Dendritic cell treated with granulocyte-macrophage colony-stimulating factor and Interleukin-4, amounts not matched to agents 40 ng/mL and 50 ng/mL, for 4 days (primary cell): ENCODE measurements at regions not wholly inside any gene's neighbourhood (a gene's known extent, or its start where the extent isn't known, plus 50 kb on each side); places are given as distances from the start of the nearest gene placed in this dataset.
A peak's percentile ranks its signal among the peaks of the same experiment; 100 is the strongest.
"Not testable (repeated sequence)": the region's sequence is repeated elsewhere in the genome, so short reads cannot be mapped to it uniquely, and the experiment has no call there.

Experiments used
- H3K27ac Mint-ChIP-seq: one replicate; pipeline ENCODE4 v1.8.0; 2022; ENCODE audit warnings: mild to moderate bottlenecking, mixed read lengths
- H3K27me3 Mint-ChIP-seq: one replicate; pipeline ENCODE4 v1.8.0; 2022; ENCODE audit warnings: mild to moderate bottlenecking, mixed read lengths
- H3K36me3 Mint-ChIP-seq: one replicate; pipeline ENCODE4 v1.8.0; 2022; ENCODE audit warnings: low read depth, mixed read lengths
- H3K4me1 Mint-ChIP-seq: one replicate; pipeline ENCODE4 v1.8.0; 2022; ENCODE audit warnings: low read depth, mixed read lengths
- H3K4me3 Mint-ChIP-seq: one replicate; pipeline ENCODE4 v1.8.0; 2022; ENCODE audit warnings: mild to moderate bottlenecking, moderate library complexity, mixed read lengths
- H3K9me3 Mint-ChIP-seq: one replicate; pipeline ENCODE4 v1.8.0; 2022; ENCODE audit warnings: mixed read lengths
- intact Hi-C: fragments of 100-400 bp; cut with micrococcal nuclease; formaldehyde crosslinking; loops from one replicate; pipeline ENCODE4 v1.15.0; 2022

DNA sequence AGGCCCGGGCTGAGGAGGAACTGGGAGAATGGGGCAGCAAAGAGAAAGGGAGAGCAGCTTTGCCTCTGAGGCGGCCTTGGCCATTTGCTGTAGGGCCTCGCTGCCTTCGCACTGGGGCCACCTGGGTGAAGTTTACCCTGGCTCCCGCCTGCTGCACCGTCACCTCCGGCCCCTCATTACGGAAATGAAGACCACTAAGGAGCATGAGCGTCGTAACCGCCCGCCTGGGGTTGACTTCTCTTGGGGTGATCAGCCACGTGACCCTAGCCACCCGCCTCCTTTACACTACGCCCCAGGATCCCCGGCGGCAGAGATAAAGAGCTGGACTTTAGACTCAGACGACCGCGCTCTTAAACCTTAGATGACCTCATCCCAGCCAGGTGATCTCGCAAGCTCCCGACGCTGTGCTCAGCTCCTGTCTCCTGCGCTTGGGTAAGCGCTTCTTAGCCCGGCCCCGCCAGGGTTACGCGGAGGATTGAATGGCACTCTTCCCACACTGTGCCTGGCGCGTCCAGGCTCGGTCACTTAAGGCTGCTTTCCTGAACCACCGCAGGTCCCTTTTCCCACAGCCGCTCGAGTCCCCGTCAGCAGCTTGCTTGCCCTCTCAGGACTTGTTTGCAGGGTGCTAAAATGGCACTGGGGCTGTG is 107.9 kb upstream of the LARP1 start:
- Mint-ChIP-seq H3K9me3 (peaks cover 14% of the 10 kb centered on the region), H3K27ac (peak overlapping the region; percentile 19), H3K4me3 (peak overlapping the region; percentile 79), H3K4me1 (peaks cover 26% of the 10 kb centered on the region), H3K27me3 (peaks cover 32% of the 10 kb centered on the region), H3K36me3 (no peaks in the 10 kb centered on the region)
- intact Hi-C loops, result loop anchor here (10.0 kb wide), 2 partner anchors 182 to 358 kb away; no protein-coding TSS in a partner anchor

DNA sequence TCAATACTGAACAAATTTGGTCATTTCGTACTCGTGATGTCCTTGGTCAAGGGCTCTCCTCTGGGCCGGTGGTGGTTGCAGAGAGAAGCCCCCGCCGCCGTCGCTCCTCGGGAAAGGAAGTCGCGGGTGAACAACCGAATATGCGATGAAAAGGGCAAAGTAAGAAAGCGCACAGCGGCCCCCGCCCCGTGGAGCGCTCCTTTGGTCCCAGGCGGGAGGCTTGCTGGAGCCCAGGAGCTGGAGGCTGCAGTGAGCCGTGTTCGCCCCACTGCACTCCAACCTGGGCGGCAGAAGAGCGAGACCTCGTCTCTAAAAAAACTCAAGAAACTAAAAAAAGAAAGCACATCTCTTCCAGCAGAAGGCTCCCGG is 108.4 kb upstream of the LARP1 start:
- Mint-ChIP-seq H3K4me3 (peak overlapping the region; percentile 79), H3K27me3 (peaks cover 32% of the 10 kb centered on the region), H3K36me3 (no peaks in the 10 kb centered on the region), H3K27ac (peak overlapping the region; percentile 19), H3K4me1 (peaks cover 26% of the 10 kb centered on the region), H3K9me3 (peaks cover 14% of the 10 kb centered on the region)
- intact Hi-C loops, result loop anchor here (10.0 kb wide), 2 partner anchors 182 to 358 kb away; no protein-coding TSS in a partner anchor

DNA sequence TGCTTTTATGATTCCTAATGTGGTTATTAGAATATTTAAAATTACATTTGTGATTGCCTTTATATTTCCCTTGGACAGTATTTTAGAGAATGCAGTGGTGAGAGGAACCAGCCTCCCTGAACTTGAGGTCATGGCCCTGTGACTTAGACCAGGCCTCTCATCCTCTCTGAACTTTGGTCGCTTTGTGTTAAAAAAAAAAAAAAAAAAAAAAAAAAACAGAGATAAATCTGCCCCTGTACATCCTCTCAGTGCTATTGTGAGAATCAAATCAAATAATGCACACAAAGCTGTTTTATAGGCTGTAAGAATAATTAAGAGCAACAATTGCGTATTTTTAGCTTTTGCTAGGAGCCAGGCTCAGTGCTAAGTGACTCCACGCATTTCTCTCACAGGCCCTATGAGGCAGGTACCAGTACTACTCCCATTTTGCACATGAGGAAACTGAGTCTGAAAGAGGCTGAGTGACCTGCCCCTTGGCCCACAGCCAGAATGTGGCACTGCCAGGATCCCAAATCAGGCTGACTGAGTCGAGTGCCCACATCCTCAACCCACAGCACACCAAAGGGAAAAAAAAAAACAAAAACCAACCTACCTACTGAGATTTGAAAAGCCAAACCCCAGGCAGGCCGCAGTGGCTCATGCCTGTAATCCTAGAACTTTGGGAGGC is 110.3 kb upstream of the LARP1 start:
- peaks cover 14% of the 10 kb centered on the region for H3K9me3 Mint-ChIP-seq
- intact Hi-C loops, result loop anchor here (10.0 kb wide), 2 partner anchors 180 to 360 kb away; no protein-coding TSS in a partner anchor
- H3K4me1 Mint-ChIP-seq, result peaks cover 26% of the 10 kb centered on the region
- peaks cover 35% of the 10 kb centered on the region for H3K27me3 Mint-ChIP-seq
- no peak overlapping the region for H3K4me3 Mint-ChIP-seq
- no peak overlapping the region for H3K27ac Mint-ChIP-seq
- no peaks in the 10 kb centered on the region for H3K36me3 Mint-ChIP-seq

DNA sequence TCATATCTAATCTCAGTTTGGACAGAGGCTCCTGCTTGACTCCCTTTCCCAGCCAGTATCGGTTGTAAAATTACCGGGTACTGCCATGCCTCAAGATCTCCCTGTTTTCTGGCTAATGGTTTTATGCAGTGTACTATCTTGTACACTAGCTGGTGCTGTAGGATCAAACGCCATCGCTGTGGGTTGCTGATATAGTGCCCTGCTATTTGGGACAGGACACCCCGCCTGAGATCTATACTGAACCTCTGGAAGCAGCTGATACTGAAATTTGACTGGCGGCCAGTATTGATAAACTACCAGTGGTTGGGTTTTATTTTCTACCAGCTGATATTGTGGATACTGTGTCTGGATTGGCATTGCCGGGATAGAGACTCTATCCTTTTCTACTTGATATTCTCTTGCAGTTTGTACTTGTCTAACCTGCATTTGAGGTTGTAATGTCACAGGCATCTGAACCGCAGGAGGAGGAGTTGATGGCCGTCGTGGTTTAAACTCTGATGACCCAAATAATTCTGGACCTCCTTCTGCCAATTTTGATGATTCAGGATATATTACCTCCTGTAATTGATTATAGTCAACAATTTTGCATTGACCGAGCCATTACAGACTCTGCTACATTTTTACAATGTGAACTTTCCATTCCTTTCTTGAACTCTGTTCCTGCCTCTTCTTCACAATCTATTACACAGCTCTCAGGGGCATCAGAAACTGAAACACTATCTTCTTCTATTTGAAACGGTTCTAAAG is 112.5 kb upstream of the LARP1 start:
- H3K36me3 Mint-ChIP-seq, result no peaks in the 10 kb centered on the region
- peaks cover 30% of the 10 kb centered on the region for H3K27me3 Mint-ChIP-seq
- intact Hi-C loops, result loop anchor here (10.0 kb wide), 2 partner anchors 178 to 362 kb away; no protein-coding TSS in a partner anchor
- no peak overlapping the region for H3K4me3 Mint-ChIP-seq
- H3K4me1 Mint-ChIP-seq, result peaks cover 13% of the 10 kb centered on the region
- no peak overlapping the region for H3K27ac Mint-ChIP-seq
- H3K9me3 Mint-ChIP-seq, result peaks cover 14% of the 10 kb centered on the region

DNA sequence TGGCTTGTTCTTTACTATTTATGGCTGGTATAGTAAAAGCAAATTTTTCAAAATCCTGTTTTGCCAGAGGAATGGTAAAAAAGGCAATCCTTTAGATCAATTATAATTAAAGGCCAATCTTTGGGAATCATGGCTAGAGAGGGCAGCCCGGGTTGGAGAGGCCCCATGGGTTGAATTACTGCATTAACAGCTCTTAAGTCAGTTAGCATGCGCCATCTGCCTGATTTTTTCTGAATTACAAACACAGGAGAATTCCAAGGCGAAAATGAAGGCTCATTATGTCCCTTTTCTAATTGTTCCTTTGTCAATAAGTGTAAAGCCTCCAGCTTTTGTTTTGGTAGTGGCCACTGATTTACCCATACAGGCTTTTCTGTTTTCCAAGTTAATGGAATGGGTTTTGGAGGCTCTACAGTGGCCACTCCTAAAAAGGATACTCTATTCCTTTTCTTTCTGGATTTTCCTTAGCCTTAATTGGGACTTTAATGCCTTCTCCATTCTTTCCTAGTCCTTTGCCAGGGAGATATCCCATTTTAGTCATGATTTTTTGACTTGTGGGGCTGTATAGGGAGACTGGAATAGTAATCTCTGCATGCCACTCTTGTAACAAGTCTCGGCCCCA is 114.9 kb upstream of the LARP1 start:
- not testable (repeated sequence) for H3K27ac Mint-ChIP-seq, H3K4me1 Mint-ChIP-seq, H3K36me3 Mint-ChIP-seq, H3K4me3 Mint-ChIP-seq
- Mint-ChIP-seq H3K27me3 (peaks cover 13% of the 10 kb centered on the region), H3K9me3 (peaks cover 14% of the 10 kb centered on the region)
- intact Hi-C loops, result loop anchor here (2.0 to 10.0 kb wide), 3 partner anchors 176 to 666 kb away; no protein-coding TSS in a partner anchor

DNA sequence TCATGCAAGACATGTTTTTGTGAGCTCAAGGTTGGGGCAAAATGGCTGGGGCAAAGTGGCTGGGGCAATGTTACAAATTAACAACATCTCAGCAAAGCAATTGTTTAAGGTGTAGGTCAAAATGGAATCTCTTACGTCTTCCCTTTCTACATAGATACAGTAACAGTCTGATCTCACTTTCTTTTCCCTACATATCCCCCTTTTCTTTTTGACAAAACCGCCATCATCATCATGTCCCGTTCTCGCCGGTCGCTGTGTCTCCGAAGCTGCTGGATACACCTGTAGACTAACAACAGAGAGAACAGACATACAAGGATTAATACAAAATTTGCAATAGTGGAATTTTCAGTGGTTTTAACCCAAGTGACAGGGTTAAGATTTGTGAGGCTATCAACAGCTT is 118.4 kb upstream of the LARP1 start:
- H3K27ac Mint-ChIP-seq, H3K36me3 Mint-ChIP-seq, H3K9me3 Mint-ChIP-seq, H3K4me3 Mint-ChIP-seq, intact Hi-C loops, H3K4me1 Mint-ChIP-seq, H3K27me3 Mint-ChIP-seq: not testable (repeated sequence)

DNA sequence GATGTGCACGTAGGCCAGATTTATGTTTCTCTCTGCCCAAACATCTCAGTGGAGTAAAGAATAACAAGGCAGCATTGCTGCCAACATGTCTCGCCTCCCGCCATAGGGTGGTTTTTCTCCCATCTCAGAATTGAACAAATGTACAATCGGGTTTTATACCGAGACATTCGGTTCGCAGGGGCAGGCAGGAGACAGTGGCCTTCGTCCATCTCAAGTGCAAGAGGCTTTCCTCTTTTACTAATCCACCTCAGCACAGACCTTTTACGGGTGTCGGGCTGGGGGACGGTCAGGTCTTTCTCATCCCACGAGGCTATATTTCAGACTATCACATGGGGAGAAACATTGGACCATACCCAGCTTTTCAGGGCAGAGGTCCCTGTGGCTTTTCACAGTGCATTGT is 118.9 kb upstream of the LARP1 start:
- H3K27ac Mint-ChIP-seq, intact Hi-C loops, H3K9me3 Mint-ChIP-seq, H3K4me3 Mint-ChIP-seq, H3K4me1 Mint-ChIP-seq, H3K27me3 Mint-ChIP-seq, H3K36me3 Mint-ChIP-seq: not testable (repeated sequence)

DNA sequence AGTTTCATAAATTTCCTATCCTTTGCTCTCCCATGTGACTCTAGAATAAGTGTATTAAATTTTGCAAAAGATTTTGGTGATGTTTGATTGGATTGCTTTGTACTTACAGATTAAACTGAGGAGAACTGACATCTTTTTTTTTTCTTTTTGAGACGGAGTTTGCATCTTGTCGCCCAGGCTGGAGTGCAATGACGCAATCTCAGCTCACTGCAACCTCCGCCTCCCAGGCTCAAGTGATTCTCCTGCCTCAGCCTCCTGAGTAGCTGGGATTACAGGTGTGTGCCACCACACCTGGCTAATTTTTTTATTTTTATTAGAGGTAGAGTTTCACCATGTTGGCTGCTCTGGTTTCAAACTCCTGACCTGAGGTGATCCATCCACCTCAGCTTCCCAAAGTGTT is 121.4 kb upstream of the LARP1 start:
- H3K9me3 Mint-ChIP-seq, H3K4me3 Mint-ChIP-seq, H3K27ac Mint-ChIP-seq, H3K36me3 Mint-ChIP-seq, H3K4me1 Mint-ChIP-seq, H3K27me3 Mint-ChIP-seq, intact Hi-C loops: not testable (repeated sequence)

DNA sequence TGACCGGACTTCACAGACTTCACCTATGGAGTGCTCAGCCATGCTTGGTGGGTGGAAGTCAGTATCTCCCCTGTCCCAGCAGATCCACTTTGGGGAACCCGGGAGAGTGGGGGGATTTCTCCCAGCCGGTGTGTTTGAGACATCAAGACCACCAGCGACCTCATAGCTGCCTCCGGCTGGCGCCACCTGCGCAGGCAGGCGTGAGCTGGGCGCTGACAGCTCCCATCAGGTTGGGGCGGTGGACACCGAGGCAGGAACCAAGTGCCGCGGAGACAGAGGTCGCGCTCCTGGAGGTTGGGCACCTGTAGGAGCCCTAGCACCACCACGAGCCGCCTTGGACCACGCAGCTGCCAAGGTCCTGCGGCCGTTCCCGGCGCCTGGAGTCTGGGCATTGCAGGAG is 124.0 kb upstream of the LARP1 start:
- Mint-ChIP-seq H3K9me3 (no peaks in the 10 kb centered on the region), H3K4me3 (no peak overlapping the region), H3K27ac (no peak overlapping the region), H3K27me3 (peaks cover 2% of the 10 kb centered on the region), H3K36me3 (no peaks in the 10 kb centered on the region), H3K4me1 (no peaks in the 10 kb centered on the region)
- intact Hi-C loops, result no loop called here

DNA sequence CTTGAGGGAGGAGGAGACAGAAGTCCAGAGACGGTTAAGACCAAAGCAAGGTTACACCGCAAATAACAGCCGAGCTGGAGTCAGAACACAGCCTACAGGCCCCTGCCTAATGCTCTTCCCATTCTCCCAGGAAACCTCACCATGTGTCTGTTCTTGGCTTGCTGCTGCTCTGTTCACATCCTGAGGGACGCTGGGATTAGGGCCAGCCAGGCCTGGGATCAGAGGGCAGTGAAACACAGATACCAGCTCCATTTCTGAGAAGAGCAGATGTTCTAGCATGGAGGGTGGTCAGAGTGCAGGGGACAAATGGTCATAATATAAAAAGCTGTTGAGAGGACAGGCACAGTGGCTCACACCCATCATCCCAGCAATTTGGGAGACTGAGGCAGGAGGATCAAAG is 124.8 kb upstream of the LARP1 start:
- Mint-ChIP-seq H3K4me1 (no peaks in the 10 kb centered on the region), H3K27ac (no peak overlapping the region), H3K27me3 (peaks cover 4% of the 10 kb centered on the region), H3K36me3 (no peaks in the 10 kb centered on the region), H3K9me3 (no peaks in the 10 kb centered on the region), H3K4me3 (no peak overlapping the region)
- intact Hi-C loops, result no loop called here

DNA sequence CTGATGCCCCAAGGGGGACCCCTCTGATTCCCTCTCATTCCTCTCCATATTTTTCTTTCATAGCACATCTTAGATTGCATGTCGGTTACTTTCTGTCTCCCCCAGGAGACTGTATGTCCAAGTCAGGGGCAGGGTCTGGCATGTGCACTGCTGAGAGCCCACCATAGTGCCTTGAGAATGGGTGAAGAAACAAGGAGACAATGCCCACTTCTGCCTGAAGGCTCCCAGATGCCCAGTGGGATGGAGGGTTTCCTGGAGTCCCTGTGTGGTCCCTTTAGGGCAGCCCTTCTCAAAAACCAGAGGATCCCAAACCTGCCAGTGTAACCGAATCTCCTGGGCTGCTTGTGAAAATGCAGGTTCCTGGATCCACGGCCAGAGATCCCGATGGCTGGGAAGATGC is 126.5 kb upstream of the LARP1 start:
- intact Hi-C loops, result no loop called here
- Mint-ChIP-seq H3K27me3 (peaks cover 4% of the 10 kb centered on the region), H3K4me3 (no peak overlapping the region), H3K4me1 (no peaks in the 10 kb centered on the region), H3K36me3 (no peaks in the 10 kb centered on the region), H3K27ac (no peak overlapping the region), H3K9me3 (no peaks in the 10 kb centered on the region)

DNA sequence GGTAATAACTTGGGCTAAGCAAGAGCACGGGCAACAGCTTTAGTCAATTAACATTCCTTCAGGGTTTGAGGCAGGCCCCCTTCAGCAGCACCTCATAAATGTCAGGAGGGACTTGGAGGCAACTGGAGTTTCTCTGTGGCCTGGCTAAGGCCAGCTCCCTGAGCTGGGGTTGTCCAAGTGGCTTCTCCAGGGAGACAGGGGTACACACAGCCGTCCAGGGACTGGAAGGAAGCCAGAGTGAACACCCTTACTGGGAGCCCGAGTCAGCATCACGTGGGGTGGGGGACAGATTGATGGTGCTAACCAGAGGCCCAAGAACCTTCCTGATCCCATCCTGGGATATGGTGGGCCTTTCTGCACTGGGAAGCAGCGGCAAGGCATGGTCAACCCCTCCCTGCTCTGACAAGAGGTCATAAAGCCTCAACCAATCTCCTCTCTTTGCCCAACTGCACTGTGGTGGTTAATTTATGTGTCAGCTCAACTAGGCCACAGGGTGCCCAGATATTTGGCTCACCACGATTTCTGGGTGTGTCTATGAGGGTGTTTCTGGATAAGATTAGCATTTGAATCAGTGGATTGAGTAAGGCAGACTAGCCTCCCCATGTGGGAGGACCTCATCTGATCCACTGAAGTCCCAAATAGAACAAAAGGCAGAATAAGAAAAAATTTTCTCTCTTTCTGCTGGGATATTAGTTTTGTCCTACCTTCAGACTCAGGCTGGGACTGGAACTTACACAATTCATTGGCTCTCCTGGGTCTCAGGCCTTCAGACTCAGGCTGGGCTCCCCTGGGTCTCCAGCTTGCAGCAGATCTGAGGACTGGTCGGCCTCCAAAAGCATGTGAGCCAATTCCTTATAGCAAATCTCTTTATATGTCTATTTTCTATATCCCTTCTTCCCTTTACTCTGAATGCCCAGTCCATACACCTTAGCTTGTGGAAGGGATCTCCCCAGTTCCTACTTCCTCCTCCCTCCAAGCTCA is 127.2 kb upstream of the LARP1 start:
- Mint-ChIP-seq H3K27ac (no peak overlapping the region), H3K36me3 (no peaks in the 10 kb centered on the region), H3K4me3 (no peak overlapping the region), H3K9me3 (no peaks in the 10 kb centered on the region), H3K27me3 (peaks cover 2% of the 10 kb centered on the region), H3K4me1 (no peaks in the 10 kb centered on the region)
- intact Hi-C loops, result no loop called here

DNA sequence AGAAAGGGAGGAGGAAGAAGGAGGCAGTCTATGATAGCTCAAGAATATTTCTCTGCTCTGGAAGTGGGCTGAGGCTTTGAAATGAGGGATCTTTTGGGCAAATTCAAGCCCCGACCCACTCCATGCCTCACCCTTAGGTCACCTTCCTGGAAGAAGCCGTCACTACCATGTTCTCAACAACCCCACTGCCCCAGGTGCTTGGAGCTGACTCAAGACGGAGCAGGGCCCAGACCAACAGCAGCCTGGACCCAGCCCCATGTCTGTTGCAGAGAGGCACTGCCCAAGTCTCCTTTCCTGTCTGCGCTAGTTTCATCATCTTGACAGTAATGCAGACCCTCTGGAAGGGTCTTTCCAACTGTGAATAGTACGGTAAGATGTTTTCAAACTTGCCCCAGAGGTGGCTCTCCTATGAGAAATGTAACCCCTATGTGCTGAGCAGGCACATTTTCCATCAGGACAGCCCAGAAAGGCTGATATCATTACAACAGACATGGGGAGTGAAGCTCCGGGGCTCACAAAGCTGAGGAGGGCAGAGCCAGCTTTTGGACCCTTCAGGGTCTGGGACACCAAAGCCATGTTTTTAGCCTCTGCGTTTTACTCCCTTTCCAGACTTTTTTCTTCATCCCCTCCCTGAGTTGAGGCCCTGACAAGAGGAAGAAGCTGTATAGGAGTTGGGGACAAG is 128.2 kb upstream of the LARP1 start:
- H3K27ac Mint-ChIP-seq, result no peak overlapping the region
- peaks cover 2% of the 10 kb centered on the region for H3K27me3 Mint-ChIP-seq
- no peaks in the 10 kb centered on the region for H3K9me3 Mint-ChIP-seq
- intact Hi-C loops, result no loop called here
- H3K4me1 Mint-ChIP-seq, result no peaks in the 10 kb centered on the region
- no peaks in the 10 kb centered on the region for H3K36me3 Mint-ChIP-seq
- no peak overlapping the region for H3K4me3 Mint-ChIP-seq
